H9 (cell line): ENCODE measurements at regions not wholly inside any gene's neighbourhood (a gene's known extent, or its start where the extent isn't known, plus 50 kb on each side); places are given as distances from the start of the nearest gene placed in this dataset.
A peak's percentile ranks its signal among the peaks of the same experiment; 100 is the strongest.

Source experiments
- DNase-seq: peaks from one replicate; pipeline ENCODE4 v3.0.0-alpha.2; 2017
- H2AFZ ChIP-seq: one replicate; pipeline ENCODE4 v1.6.1; 2013; ENCODE audit warnings: mild to moderate bottlenecking, low read length, control low read depth, moderate library complexity
- H2AK5ac ChIP-seq: 2 replicates; pipeline ENCODE4 v1.6.1; 2013; ENCODE audit warnings: low read length, control low read depth, mixed read lengths; ENCODE audit not compliant: insufficient read length
- H2BK120ac ChIP-seq: one replicate; pipeline ENCODE4 v1.6.1; 2013; ENCODE audit warnings: low read depth, mild to moderate bottlenecking, low read length, control low read depth, inconsistent platforms; ENCODE audit not compliant: poor library complexity, severe bottlenecking
- H2BK12ac ChIP-seq: 2 replicates; pipeline ENCODE4 v1.6.1; 2013; ENCODE audit warnings: low read length, control low read depth, mixed read lengths, low read depth; ENCODE audit not compliant: insufficient read length
- H2BK15ac ChIP-seq: 2 replicates; pipeline ENCODE4 v1.6.1; 2013; ENCODE audit warnings: low read depth, low read length, control low read depth
- H2BK20ac ChIP-seq: one replicate; pipeline ENCODE4 v1.6.1; 2013; ENCODE audit warnings: low read depth, mild to moderate bottlenecking, low read length, control low read depth, inconsistent platforms; ENCODE audit not compliant: poor library complexity, severe bottlenecking
- H2BK5ac ChIP-seq: 2 replicates; pipeline ENCODE4 v1.6.1; 2013; ENCODE audit warnings: low read length, control low read depth, mixed read lengths; ENCODE audit not compliant: insufficient read length
- H3K14ac ChIP-seq: 2 replicates; pipeline ENCODE4 v1.6.1; 2013; ENCODE audit warnings: low read length, control low read depth; ENCODE audit not compliant: insufficient read depth
- H3K18ac ChIP-seq: 2 replicates; pipeline ENCODE4 v1.6.1; 2013; ENCODE audit warnings: low read depth, mild to moderate bottlenecking, mixed read lengths, low read length, control low read depth; ENCODE audit not compliant: insufficient read length
- H3K23ac ChIP-seq: 2 replicates; pipeline ENCODE4 v1.6.1; 2013; ENCODE audit warnings: low read length, control low read depth, mixed read lengths, low read depth; ENCODE audit not compliant: insufficient read length
- H3K23me2 ChIP-seq: 2 replicates; pipeline ENCODE4 v1.6.1; 2013; ENCODE audit warnings: low read depth, mild to moderate bottlenecking, mixed read lengths, low read length, control low read depth; ENCODE audit not compliant: insufficient read length, poor library complexity, severe bottlenecking
- H3K27ac ChIP-seq: 2 replicates; pipeline ENCODE4 v1.5.1; 2013; ENCODE audit warnings: low read length, control low read depth, mixed read lengths, low read depth; ENCODE audit not compliant: insufficient read length
- H3K27me3 ChIP-seq: 2 replicates; pipeline ENCODE4 v1.6.1; 2013; ENCODE audit warnings: low read length, control low read depth, inconsistent platforms; ENCODE audit not compliant: insufficient read depth
- H3K4ac ChIP-seq: 2 replicates; pipeline ENCODE4 v1.6.1; 2013; ENCODE audit warnings: low read depth, mild to moderate bottlenecking, control low read depth, inconsistent platforms, low read length, moderate library complexity
- H3K4me1 ChIP-seq: 2 replicates; pipeline ENCODE4 v1.6.1; 2013; ENCODE audit warnings: low read length, control low read depth, inconsistent platforms; ENCODE audit not compliant: insufficient read depth
- H3K4me2 ChIP-seq: 2 replicates; pipeline ENCODE4 v1.6.1; 2013; ENCODE audit warnings: low read length, control low read depth, mixed read lengths; ENCODE audit not compliant: insufficient read length, insufficient read depth
- H3K56ac ChIP-seq: 2 replicates; pipeline ENCODE4 v1.6.1; 2013; ENCODE audit warnings: low read depth, mild to moderate bottlenecking, mixed read lengths, low read length, control low read depth; ENCODE audit not compliant: insufficient read length
- H3K79me1 ChIP-seq: 2 replicates; pipeline ENCODE4 v1.6.1; 2013; ENCODE audit warnings: low read depth, mild to moderate bottlenecking, moderate library complexity, low read length, control low read depth, inconsistent platforms; ENCODE audit not compliant: insufficient read depth, poor library complexity, severe bottlenecking
- H3K79me2 ChIP-seq: 2 replicates; pipeline ENCODE4 v1.6.1; 2013; ENCODE audit warnings: low read length, control low read depth, inconsistent platforms; ENCODE audit not compliant: insufficient read depth
- H3K9ac ChIP-seq: 2 replicates; pipeline ENCODE4 v1.6.1; 2013; ENCODE audit warnings: low read length, control low read depth, mixed read lengths; ENCODE audit not compliant: insufficient read length; ENCODE audit errors: extremely low read depth
- H3K9me3 ChIP-seq: one replicate; pipeline ENCODE4 v1.6.1; 2013; ENCODE audit warnings: low read depth, low read length, inconsistent platforms; ENCODE audit not compliant: control insufficient read depth
- H3T11ph ChIP-seq: one replicate; pipeline ENCODE4 v1.6.1; 2013; ENCODE audit warnings: mild to moderate bottlenecking, low read length, control low read depth, inconsistent platforms
- H4K20me1 ChIP-seq: one replicate; pipeline ENCODE4 v1.6.1; 2013; ENCODE audit not compliant: control insufficient read depth, insufficient read length, insufficient read depth
- H4K5ac ChIP-seq: 2 replicates; pipeline ENCODE4 v1.6.1; 2013; ENCODE audit warnings: low read depth, mild to moderate bottlenecking, mixed read lengths, low read length, control low read depth; ENCODE audit not compliant: insufficient read length
- H4K8ac ChIP-seq: replicated peaks from 2 replicates; pipeline ENCODE4 v1.6.1; 2013; ENCODE audit warnings: low read length, control low read depth, mixed read lengths, low read depth; ENCODE audit not compliant: insufficient read length
- H4K91ac ChIP-seq: 2 replicates; pipeline ENCODE4 v1.6.1; 2013; ENCODE audit warnings: low read depth, mild to moderate bottlenecking, moderate library complexity, mixed read lengths, low read length, control low read depth; ENCODE audit not compliant: insufficient read length
- H3K27ac Mint-ChIP-seq, 3 experiments: 2 replicates in 2 of 3; 3 replicates in 1 of 3; pipeline ENCODE4 v1.8.0; 2020 to 2021; ENCODE audit warnings: mixed read lengths in 3 of 3, mild to moderate bottlenecking in 1 of 3, moderate library complexity in 1 of 3
- H3K27me3 Mint-ChIP-seq: 2 replicates; pipeline ENCODE4 v1.8.0; 2021; ENCODE audit warnings: low read depth, mild to moderate bottlenecking, moderate library complexity, mixed read lengths
- H3K36me3 Mint-ChIP-seq, 3 experiments: 2 replicates in 2 of 3; 3 replicates in 1 of 3; pipeline ENCODE4 v1.8.0; 2020 to 2021; ENCODE audit warnings: low read depth in 3 of 3, mixed read lengths in 3 of 3; ENCODE audit not compliant: insufficient read depth in 1 of 3
- H3K4me1 Mint-ChIP-seq, 2 experiments: 2 replicates each; pipeline ENCODE4 v1.8.0; 2020; ENCODE audit warnings: mixed read lengths in 2 of 2
- H3K4me3 Mint-ChIP-seq, 2 experiments: 2 replicates in 1 of 2; 3 replicates in 1 of 2; pipeline ENCODE4 v1.8.0; 2020 to 2021; ENCODE audit warnings: mild to moderate bottlenecking in 2 of 2, mixed read lengths in 2 of 2, moderate library complexity in 1 of 2
- H3K9me3 Mint-ChIP-seq, 2 experiments: 2 replicates in 1 of 2; 3 replicates in 1 of 2; pipeline ENCODE4 v1.8.0; 2020; ENCODE audit warnings: mild to moderate bottlenecking in 2 of 2, mixed read lengths in 2 of 2, moderate library complexity in 1 of 2
- CTCF ChIP-seq: fragments of 200-600 bp; sonication (generic); conservative IDR thresholded peaks from 3 replicates; pipeline ENCODE4 v1.8.0; 2021; ENCODE audit warnings: antibody characterized with exemption, mild to moderate bottlenecking
- WGBS: extraction: QIAGEN DNeasy Blood & Tissue Kit; methylation state at CpG from one replicate; pipeline ENCODE4 v1.1.7; 2013; ENCODE audit warnings: missing lambda C conversion rate, low lambda C conversion rate, mixed read lengths; ENCODE audit not compliant: insufficient read length; ENCODE audit errors: extremely low coverage; 5-methylcytosine and 5-hydroxymethylcytosine counted together

- Histone ChIP-seq H2BK20ac (no peak overlapping the region), H2AFZ (no peak overlapping the region), H4K91ac (no peak overlapping the region), H3K18ac (no peak overlapping the region), H3K9me3 (no peaks in the 10 kb centered on the region), H4K20me1 (no peaks in the 10 kb centered on the region), H3T11ph (no peak overlapping the region), H3K23ac (no peak overlapping the region), H2AK5ac (no peak overlapping the region), H4K5ac (no peak overlapping the region), H3K9ac (no peak overlapping the region), H3K56ac (no peak overlapping the region), H4K8ac (no peak overlapping the region), H3K4me1 (no peaks in the 10 kb centered on the region), H3K79me2 (no peaks in the 10 kb centered on the region), H2BK5ac (no peak overlapping the region), H3K14ac (no peak overlapping the region), H3K79me1 (no peaks in the 10 kb centered on the region), H2BK12ac (no peak overlapping the region), H3K27me3 (no peaks in the 10 kb centered on the region), H2BK120ac (no peak overlapping the region), H3K27ac (no peak overlapping the region), H2BK15ac (no peak overlapping the region), H3K23me2 (no peaks in the 10 kb centered on the region), H3K4ac (no peak overlapping the region), H3K4me2 (no peak overlapping the region)
- H3K4me1 Mint-ChIP-seq, result peaks cover 11% of the 10 kb centered on the region in 2 experiments
- whole genome bisulfite sequencing, result no CpG with 5 or more reads among the region's 21 CpGs
- peaks cover 0 to 16% (median 3%) of the 10 kb centered on the region in 3 experiments; a peak in 3 of 7 replicates for H3K36me3 Mint-ChIP-seq
- no peak for DNase-seq
- H3K27me3 Mint-ChIP-seq, result no peaks in the 10 kb centered on the region
- peak overlapping the region in 1 of 3 experiments; percentile 10; a peak in 1 of 7 replicates for H3K27ac Mint-ChIP-seq
- TF ChIP-seq CTCF, result no peak
- H3K9me3 Mint-ChIP-seq, result peaks cover 2 to 11% of the 10 kb centered on the region in 2 experiments; a peak in 4 of 5 replicates
- H3K4me3 Mint-ChIP-seq, result no peak overlapping the region
Measured at GRCh38 chr6:67888886-67889681, 746.0 kb upstream of the ADGRB3 start.
